HG03095 (cell line): ENCODE measurements at regions not wholly inside any gene's neighbourhood (a gene's known extent, or its start where the extent isn't known, plus 50 kb on each side); places are given as distances from the start of the nearest gene placed in this dataset.

Source experiments
- ATAC-seq: cut with Tn5 transposase; IDR thresholded peaks from one replicate; pipeline ENCODE4 v1.9.1; 2021; ENCODE audit warnings: moderate library complexity; ENCODE audit not compliant: unreplicated experiment

DNA sequence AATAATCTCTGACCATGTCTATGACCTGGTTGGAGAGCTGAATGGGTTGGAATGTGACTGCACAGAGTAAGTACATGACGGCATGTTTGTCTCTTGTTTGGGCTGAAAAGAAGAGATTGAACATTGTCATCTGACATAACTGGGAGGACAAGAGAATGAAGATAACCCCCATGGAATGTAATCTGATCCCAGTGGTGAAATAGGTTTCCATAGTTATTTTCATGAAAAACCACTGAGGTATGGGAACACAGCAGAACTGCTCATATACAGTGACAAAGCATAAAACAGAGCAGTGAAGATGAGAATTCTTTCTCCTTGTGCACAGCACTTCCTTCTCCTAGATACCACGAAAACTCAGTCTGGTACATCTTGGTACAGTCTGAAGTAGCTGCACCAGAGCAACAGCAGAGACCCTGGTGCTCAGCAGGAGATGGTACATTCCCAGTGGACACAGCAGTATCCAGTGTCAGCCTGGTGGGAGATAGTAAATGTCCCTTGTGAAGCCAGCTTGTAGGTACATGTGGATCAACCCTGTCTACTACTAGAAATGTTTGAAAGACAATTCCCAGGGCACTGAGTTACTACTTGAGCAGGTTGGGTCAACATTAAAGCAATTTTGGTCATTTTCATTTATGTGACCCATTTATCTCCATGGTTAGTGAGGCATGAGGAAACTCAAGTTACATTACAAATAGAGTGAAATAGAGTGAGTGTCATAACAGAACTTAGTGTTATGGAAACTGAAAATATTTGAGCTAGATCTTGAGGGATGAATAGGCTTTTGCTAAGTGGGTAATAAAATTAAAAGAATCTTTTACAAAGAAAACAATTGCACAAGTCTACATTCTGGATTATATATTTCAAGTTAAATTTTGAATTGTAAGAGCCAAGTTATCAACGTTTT lies 178.3 kb downstream of the SUCNR1 start:
- peak; percentile 79 for ATAC-seq

GRCh38 chr3:152053866-152054265 lies 180.4 kb downstream of the SUCNR1 start:
- ATAC-seq, result no peak

DNA sequence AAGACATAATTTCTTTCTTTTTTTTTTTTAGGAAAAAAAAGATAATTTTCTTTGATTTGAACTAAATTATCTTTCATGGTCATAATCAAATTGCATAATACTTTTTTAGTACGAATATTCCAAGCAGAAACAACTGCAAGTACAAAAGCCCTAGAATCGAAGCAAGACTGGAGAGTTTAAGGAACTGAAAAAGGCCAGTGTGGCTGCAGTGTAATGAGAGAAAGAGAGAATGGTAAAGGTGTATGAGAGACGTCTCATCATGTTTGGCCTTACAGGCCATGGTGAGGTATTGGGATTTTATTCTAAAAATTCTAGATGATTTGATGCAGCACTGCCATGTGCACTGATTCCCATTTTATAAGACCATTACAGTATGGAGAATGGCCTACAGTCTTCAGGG lies 180.9 kb downstream of the SUCNR1 start:
- peak; percentile 49 for ATAC-seq

DNA sequence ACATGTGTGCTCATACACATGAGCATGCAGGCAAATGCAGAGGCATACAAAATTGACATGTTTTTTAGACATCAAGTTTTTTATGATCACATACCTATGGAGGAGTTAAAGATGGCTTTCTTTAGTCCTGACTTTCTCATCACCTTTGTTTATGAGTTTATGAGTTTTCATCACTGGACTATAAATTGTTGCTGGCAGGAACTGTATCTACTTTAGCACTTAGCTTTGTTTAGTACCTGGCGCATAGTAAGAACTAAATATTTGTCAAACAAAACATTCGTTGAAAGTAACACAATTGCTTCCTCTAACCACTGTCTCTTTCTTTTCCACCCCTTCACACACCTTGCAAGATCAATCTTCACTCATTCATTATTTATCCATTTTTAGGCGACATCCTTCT lies 182.6 kb downstream of the SUCNR1 start:
- ATAC-seq, result no peak

- ATAC-seq, result no peak
Measured at GRCh38 chr3:152056481-152056880, 183.0 kb downstream of the SUCNR1 start.

- ATAC-seq, result no peak
Measured at GRCh38 chr3:152056987-152057386, 183.5 kb downstream of the SUCNR1 start.

DNA sequence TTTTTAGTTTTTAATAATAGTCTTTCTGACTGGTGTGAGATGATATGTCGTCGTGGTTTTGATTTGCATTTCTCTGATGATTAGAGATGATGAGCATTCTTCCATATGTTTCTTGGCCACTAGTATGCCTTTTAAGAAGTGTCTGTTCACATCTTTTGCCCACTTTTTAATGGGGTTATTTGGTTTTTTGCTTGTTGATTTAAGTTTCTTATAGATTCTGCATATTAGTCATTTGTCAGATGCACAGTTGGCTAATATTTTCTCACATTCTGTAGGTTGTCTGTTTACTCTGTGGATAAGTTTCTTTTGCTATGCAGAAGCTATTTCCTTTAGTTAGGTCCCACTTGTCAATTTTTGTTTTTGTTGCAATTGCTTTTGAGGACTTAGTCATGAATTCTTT lies 185.4 kb downstream of the SUCNR1 start:
- ATAC-seq, result no peak

- no peak for ATAC-seq
Measured at GRCh38 chr3:152060701-152061100, 187.3 kb downstream of the SUCNR1 start.

DNA sequence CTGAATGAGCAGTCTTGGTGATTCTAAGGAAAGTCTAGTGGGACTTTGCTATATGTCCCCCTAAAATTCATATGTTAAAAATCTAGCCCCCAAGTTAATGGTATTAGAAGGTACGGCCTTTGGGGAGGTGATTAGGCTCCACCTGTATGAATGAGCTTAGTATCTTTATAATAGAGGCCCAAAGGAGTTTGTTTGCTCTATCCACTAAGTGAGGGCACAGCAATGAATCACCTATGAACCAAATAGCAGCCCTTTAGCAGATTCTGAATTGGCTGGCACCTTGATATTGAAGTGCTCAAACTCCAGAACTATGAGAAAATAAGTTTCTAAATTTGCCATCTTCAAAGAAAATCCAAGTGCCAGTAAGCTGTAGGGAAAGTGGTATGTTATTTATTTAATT lies 187.9 kb downstream of the SUCNR1 start:
- ATAC-seq, result no peak

- no peak for ATAC-seq
Measured at GRCh38 chr3:152069871-152070270, 196.4 kb downstream of the SUCNR1 start.

DNA sequence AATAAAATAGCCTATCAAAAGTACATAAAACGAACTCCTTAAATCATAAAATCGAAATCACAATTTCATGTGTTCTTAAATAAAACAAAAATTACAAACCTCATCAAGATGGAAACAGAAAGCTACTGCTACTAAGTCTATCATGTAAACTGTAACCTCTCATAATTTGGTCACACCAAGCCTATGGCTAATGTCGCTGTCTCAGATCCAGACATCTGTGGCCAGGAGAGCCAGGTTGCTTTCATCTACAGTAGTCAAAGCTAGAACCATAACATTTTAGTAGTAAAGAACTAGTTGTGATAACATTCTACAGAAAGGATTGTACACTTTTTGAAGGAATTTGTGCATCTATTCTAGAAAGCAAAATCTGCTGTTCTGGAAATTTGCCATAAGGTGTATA lies 197.4 kb upstream of the MBNL1 start:
- ATAC-seq, result no peak

- ATAC-seq, result no peak
Measured at GRCh38 chr3:152071924-152072323, 196.8 kb upstream of the MBNL1 start.

GRCh38 chr3:152073267-152073666 lies 195.5 kb upstream of the MBNL1 start:
- ATAC-seq, result no peak

- no peak for ATAC-seq
Measured at GRCh38 chr3:152076148-152076547, 192.6 kb upstream of the MBNL1 start.

DNA sequence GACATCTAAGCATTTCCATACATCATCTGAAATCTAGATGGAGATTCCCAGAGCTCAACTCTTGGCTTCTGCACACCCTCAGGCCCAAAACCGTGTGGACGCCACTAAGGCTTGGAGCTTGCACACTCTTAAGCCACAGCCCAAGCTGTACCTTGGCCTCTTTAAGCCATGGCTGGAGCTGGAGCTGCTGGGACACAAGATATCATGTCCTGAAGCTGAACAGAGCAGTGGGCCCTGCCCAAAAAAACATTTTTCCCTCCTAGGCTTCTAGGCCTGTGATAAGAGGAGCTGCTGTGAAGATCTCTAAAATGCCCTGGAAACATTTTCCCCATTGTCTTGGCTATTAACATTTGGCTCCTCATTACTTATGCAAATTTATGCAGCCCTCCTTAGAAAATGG lies 188.7 kb upstream of the MBNL1 start:
- no peak for ATAC-seq

DNA sequence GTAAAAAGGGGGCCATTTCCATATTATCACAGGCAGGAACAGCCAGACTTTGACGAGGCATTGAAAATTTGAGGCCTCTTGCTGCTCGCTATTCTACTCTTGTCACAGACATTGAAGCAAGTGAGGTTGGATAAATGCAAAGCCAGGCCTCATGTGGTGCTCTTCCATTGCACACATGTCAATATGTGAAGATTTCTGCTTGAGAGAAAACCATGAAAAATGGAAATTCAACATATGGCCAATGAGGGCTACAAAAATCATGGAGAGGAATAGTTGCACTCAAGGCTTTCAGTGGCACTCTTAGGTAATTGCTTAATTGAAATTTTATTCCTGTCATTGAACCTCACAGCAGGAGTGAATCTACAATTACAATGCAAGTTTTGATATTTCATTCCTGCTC lies 185.6 kb upstream of the MBNL1 start:
- ATAC-seq, result no peak

- ATAC-seq, result no peak
Measured at GRCh38 chr3:152084441-152085158, 184.1 kb upstream of the MBNL1 start.

- no peak for ATAC-seq
Measured at GRCh38 chr3:152087153-152087552, 181.6 kb upstream of the MBNL1 start.

- no peak for ATAC-seq
Measured at GRCh38 chr3:152089528-152089927, 179.2 kb upstream of the MBNL1 start.

GRCh38 chr3:152091725-152092124 lies 177.0 kb upstream of the MBNL1 start:
- no peak for ATAC-seq

DNA sequence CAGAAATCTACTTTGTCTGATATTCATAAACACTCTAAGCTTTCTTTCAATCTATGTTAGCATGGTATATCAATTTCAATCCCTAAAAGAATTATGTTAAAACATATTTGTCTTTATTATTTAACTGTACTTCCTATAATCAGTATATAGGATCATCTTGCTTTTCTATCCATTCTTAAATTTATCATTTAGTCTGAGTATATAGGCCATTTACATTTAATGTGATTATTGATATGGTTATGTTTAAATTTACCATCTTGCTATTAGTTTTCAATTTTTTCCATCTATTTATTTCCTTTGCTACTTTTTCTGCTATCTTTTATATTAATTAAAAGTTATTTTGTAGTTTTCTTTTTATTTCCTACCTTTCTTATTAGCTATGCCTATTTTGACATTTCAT lies 174.8 kb upstream of the MBNL1 start:
- ATAC-seq, result no peak

DNA sequence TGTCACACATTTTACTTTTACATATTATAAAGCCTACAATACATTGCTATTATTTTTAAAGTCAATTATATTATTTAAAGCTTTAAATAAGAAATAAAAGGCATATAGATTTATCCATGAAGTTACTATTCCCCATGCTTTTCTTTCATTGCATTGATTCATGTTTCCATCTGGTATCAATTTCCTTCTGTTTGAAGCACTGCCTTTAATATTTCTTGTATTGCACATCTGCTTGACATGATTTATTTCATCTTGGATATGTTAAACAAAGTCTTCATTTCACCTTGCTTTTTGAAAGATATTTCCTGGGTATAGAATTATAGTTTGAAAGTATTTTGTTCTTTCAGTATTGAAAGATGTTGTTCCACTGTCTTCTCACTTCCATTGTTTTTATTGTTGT lies 174.3 kb upstream of the MBNL1 start:
- ATAC-seq, result no peak
